SH-SY5Y (cell line): ENCODE measurements at regions not wholly inside any gene's neighbourhood (a gene's known extent, or its start where the extent isn't known, plus 50 kb on each side); places are given as distances from the start of the nearest gene placed in this dataset.

Experiments
- GATA2 ChIP-seq: IDR thresholded peaks from 2 replicates; pipeline ENCODE4 v1.6.1; 2011; ENCODE audit warnings: mild to moderate bottlenecking, low read depth, low read length
- GATA3 ChIP-seq: IDR thresholded peaks from 2 replicates; pipeline ENCODE4 v1.6.1; 2011; ENCODE audit warnings: low read depth, mild to moderate bottlenecking, low read length, moderate library complexity

- no peak for TF ChIP-seq GATA3
- no peak for TF ChIP-seq GATA2
These were observed 1241.7 kb downstream of the REEP3 start for GRCh38 chr10:64762861-64763260.
